Loucy (cell line): ENCODE measurements at regions not wholly inside any gene's neighbourhood (a gene's known extent, or its start where the extent isn't known, plus 50 kb on each side); places are given as distances from the start of the nearest gene placed in this dataset.
"Not testable (repeated sequence)": the region's sequence is repeated elsewhere in the genome, so short reads cannot be mapped to it uniquely, and the experiment has no call there.

Source experiments
- H2AFZ ChIP-seq: fragments of 200-600 bp; sonication (generic); 2 replicates; pipeline ENCODE4 v1.6.0; 2016; ENCODE audit warnings: antibody characterized with exemption, mild to moderate bottlenecking, low read length, moderate library complexity
- H3F3A ChIP-seq: fragments of 200-600 bp; 2 replicates; pipeline ENCODE4 v1.6.0; 2016; ENCODE audit warnings: antibody characterized with exemption, low read depth, mild to moderate bottlenecking
- H3K27me3 ChIP-seq: fragments of 200-600 bp; sonication (generic); 2 replicates; pipeline ENCODE4 v1.6.1; 2014; ENCODE audit warnings: low read length, mild to moderate bottlenecking; ENCODE audit not compliant: insufficient read depth, poor library complexity, severe bottlenecking
- H3K36me3 ChIP-seq: fragments of 200-600 bp; sonication (generic); 2 replicates; pipeline ENCODE4 v1.6.1; 2016; ENCODE audit warnings: low read length; ENCODE audit not compliant: insufficient read depth
- H3K4me1 ChIP-seq: fragments of 200-600 bp; sonication (generic); 2 replicates; pipeline ENCODE4 v1.5.1; 2014; ENCODE audit warnings: low read length, mild to moderate bottlenecking; ENCODE audit not compliant: insufficient read depth, poor library complexity, severe bottlenecking
- H3K4me2 ChIP-seq: fragments of 200-600 bp; sonication (generic); 2 replicates; pipeline ENCODE4 v1.6.0; 2014; ENCODE audit warnings: antibody characterized with exemption, low read length, low read depth, mild to moderate bottlenecking; ENCODE audit not compliant: poor library complexity, severe bottlenecking
- H3K4me3 ChIP-seq: fragments of 200-600 bp; sonication (generic); 2 replicates; pipeline ENCODE4 v1.5.1; 2014; ENCODE audit warnings: low read length, mild to moderate bottlenecking, mixed read lengths; ENCODE audit not compliant: poor library complexity, severe bottlenecking
- H3K79me2 ChIP-seq: fragments of 200-600 bp; sonication (generic); 2 replicates; pipeline ENCODE4 v1.6.1; 2014; ENCODE audit warnings: low read length; ENCODE audit not compliant: insufficient read depth
- H3K9ac ChIP-seq: fragments of 200-600 bp; sonication (generic); 2 replicates; pipeline ENCODE4 v1.6.0; 2014; ENCODE audit warnings: mild to moderate bottlenecking, low read depth, low read length, moderate library complexity; ENCODE audit not compliant: poor library complexity, severe bottlenecking
- H3K9me2 ChIP-seq: fragments of 200-600 bp; sonication (generic); replicated peaks from 2 replicates; pipeline ENCODE4 v1.6.1; 2016; ENCODE audit warnings: low read depth, low read length, mixed read lengths
- H3K9me3 ChIP-seq: fragments of 200-600 bp; sonication (generic); 2 replicates; pipeline ENCODE4 v1.6.1; 2014; ENCODE audit warnings: mild to moderate bottlenecking, antibody characterized with exemption, low read length, low read depth; ENCODE audit not compliant: insufficient read depth
- H4K20me1 ChIP-seq: fragments of 200-600 bp; sonication (generic); 2 replicates; pipeline ENCODE4 v1.6.0; 2014; ENCODE audit warnings: antibody characterized with exemption, low read length, mild to moderate bottlenecking; ENCODE audit not compliant: insufficient read depth, poor library complexity, severe bottlenecking

- H3K36me3 ChIP-seq, H3F3A ChIP-seq, H4K20me1 ChIP-seq, H2AFZ ChIP-seq, H3K4me1 ChIP-seq, H3K9me2 ChIP-seq, H3K79me2 ChIP-seq, H3K4me2 ChIP-seq, H3K9ac ChIP-seq, H3K27me3 ChIP-seq, H3K4me3 ChIP-seq, H3K9me3 ChIP-seq: not testable (repeated sequence)
Observed at GRCh38 chr16:31990261-31990660, 116.7 kb downstream of the ZNF267 start.

DNA sequence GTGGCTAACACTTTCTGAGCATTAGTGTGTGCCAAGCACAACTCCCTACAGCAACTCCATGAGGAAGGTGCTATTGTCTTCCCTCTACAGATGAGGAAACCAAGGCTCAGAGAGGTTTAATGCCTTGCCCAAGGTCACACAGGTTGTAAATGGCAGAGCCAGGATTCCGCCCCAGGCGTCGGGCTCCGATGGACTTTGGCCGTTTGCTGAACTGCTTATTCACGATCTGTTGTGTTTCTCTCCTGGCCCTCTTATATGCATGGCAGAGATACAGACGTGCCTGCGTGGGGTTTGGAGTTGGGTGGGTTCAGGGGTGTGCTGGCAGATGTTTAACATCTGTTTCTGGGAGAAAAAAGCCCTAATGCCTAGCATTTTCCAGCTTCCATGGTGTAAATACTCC lies 117.4 kb downstream of the ZNF267 start:
- H2AFZ ChIP-seq, H3K27me3 ChIP-seq, H4K20me1 ChIP-seq, H3K9me2 ChIP-seq, H3K36me3 ChIP-seq, H3K4me2 ChIP-seq, H3K4me3 ChIP-seq, H3K9ac ChIP-seq, H3F3A ChIP-seq, H3K4me1 ChIP-seq, H3K9me3 ChIP-seq, H3K79me2 ChIP-seq: not testable (repeated sequence)

GRCh38 chr16:31996325-31996724 lies 122.7 kb downstream of the ZNF267 start:
- not testable (repeated sequence) for H3K9ac ChIP-seq, H3K36me3 ChIP-seq, H3K79me2 ChIP-seq, H3K4me2 ChIP-seq, H3F3A ChIP-seq, H4K20me1 ChIP-seq, H3K9me2 ChIP-seq, H3K4me1 ChIP-seq, H2AFZ ChIP-seq, H3K4me3 ChIP-seq, H3K27me3 ChIP-seq, H3K9me3 ChIP-seq

- H3K4me3 ChIP-seq, H3K79me2 ChIP-seq, H2AFZ ChIP-seq, H3K27me3 ChIP-seq, H3K9me2 ChIP-seq, H3K36me3 ChIP-seq, H3K4me2 ChIP-seq, H4K20me1 ChIP-seq, H3K9ac ChIP-seq, H3K4me1 ChIP-seq, H3F3A ChIP-seq, H3K9me3 ChIP-seq: not testable (repeated sequence)
Observed at GRCh38 chr16:32002496-32002895, 128.9 kb downstream of the ZNF267 start.

DNA sequence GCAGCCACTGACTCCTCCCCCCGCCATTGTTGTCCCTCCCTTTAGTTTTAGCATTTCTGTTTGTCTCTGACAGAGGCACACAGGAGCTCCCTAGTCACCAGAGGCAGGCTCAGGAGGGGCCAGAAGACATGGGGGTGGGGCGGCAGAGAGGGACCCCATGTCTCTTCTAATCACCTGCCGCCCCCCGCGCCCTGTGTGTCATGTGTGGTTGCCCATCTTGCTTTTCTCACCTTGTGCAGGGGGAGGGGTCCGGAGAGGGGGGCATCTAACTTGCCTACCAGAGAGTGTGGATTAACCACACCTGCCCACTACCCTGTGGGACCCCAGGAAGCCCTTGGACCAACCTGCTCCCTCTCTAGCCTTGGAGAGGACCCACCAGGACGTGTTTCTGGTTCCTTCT lies 130.2 kb downstream of the ZNF267 start:
- H3K4me3 ChIP-seq, H2AFZ ChIP-seq, H3K4me1 ChIP-seq, H3K9ac ChIP-seq, H3K79me2 ChIP-seq, H3K9me3 ChIP-seq, H3K9me2 ChIP-seq, H3K4me2 ChIP-seq, H3K27me3 ChIP-seq, H3K36me3 ChIP-seq, H4K20me1 ChIP-seq, H3F3A ChIP-seq: not testable (repeated sequence)

DNA sequence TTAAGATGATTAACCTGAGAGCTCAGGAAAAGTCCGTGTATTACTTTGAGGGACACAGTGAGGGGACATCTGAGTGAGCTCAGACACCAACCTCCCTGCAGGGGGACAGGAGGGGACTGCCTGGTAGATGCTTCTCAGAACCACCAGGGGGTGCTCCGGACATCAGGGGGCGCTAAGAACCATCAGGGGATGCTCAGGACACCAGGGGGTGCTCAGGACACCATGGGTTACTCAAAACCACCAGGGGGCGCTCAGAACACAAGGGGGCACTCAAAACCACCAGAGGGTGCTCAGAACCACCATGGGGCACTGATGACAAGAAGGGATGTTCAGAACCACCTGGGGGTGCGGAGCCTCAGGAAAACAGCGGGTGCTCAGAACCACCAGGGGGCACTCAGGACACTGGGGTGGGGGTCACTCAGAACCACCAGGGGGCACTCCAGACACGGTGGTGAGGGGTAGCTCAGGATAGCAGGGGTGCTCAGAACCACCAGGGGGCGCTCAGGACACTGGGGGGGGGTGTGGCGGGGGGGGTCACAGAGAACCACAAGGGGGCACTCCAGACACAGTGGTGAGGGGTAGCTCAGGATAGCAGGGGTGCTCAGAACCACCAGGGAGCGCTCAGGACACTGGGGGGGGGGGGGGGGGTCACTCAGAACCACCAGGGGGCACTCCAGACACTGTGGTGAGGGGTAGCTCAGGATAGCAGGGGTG lies 165.3 kb downstream of the ZNF267 start:
- H3K27me3 ChIP-seq, H3K36me3 ChIP-seq, H4K20me1 ChIP-seq, H3K4me2 ChIP-seq, H3F3A ChIP-seq, H3K9ac ChIP-seq, H3K79me2 ChIP-seq, H2AFZ ChIP-seq, H3K4me1 ChIP-seq, H3K9me3 ChIP-seq, H3K9me2 ChIP-seq, H3K4me3 ChIP-seq: not testable (repeated sequence)

DNA sequence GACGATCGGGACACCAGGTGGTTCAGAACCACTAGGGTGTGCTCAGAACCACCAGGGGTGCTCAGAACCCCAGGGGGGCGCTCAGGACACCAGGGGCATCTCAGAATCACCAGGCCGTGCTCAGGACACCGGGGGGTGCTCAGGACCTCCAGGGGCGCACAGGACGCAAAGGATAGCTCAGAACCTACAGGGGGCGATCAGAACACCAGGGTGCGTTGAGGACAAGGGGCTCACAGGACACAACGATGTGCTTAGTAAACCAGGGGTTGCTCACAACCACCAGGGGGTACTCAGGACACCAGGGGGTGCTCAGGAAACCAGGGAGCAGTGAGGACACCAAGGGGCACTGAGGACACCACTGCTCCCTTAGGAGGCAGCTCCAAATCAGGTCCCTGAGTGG lies 166.3 kb downstream of the ZNF267 start:
- not testable (repeated sequence) for H3K4me2 ChIP-seq, H3K4me3 ChIP-seq, H3F3A ChIP-seq, H3K9ac ChIP-seq, H3K9me3 ChIP-seq, H4K20me1 ChIP-seq, H2AFZ ChIP-seq, H3K79me2 ChIP-seq, H3K9me2 ChIP-seq, H3K4me1 ChIP-seq, H3K36me3 ChIP-seq, H3K27me3 ChIP-seq
